ENCODE measurements at regions not wholly inside any gene's neighbourhood (a gene's known extent, or its start where the extent isn't known, plus 50 kb on each side); places are given as distances from the start of the nearest gene placed in this dataset.
"Not testable (repeated sequence)": the region's sequence is repeated elsewhere in the genome, so short reads cannot be mapped to it uniquely, and the experiment has no call there.

- no peak for DNase-seq (ENCODE audit: low spot score)
Observed at GRCh38 chr2:8315531-8316165, 366.2 kb upstream of the ID2 start.

GRCh38 chr2:8316356-8316755 is 365.5 kb upstream of the ID2 start:
- no peak for DNase-seq (ENCODE audit: low spot score)

- DNase-seq (ENCODE audit: low spot score), result no peak
Observed at GRCh38 chr2:8317418-8317817, 364.4 kb upstream of the ID2 start.

GRCh38 chr2:8319219-8319618 is 362.6 kb upstream of the ID2 start:
- DNase-seq (ENCODE audit: low spot score), result no peak

- DNase-seq (ENCODE audit: low spot score), result no peak
Observed at GRCh38 chr2:8320311-8321066, 361.4 kb upstream of the ID2 start.

GRCh38 chr2:8322634-8323033 is 359.2 kb upstream of the ID2 start:
- DNase-seq (ENCODE audit: low spot score), result no peak

GRCh38 chr2:8324164-8324856 is 357.5 kb upstream of the ID2 start:
- no peak for DNase-seq (ENCODE audit: low spot score)

GRCh38 chr2:8324901-8325300 is 357.0 kb upstream of the ID2 start:
- no peak for DNase-seq (ENCODE audit: low spot score)

GRCh38 chr2:8327371-8328100 is 354.3 kb upstream of the ID2 start:
- no peak for DNase-seq (ENCODE audit: low spot score)

GRCh38 chr2:8328217-8328616 is 353.6 kb upstream of the ID2 start:
- DNase-seq (ENCODE audit: low spot score), result no peak

GRCh38 chr2:8329660-8330622 is 351.9 kb upstream of the ID2 start:
- peak; percentile 45 for DNase-seq (ENCODE audit: low spot score)

- no peak for DNase-seq (ENCODE audit: low spot score)
Observed at GRCh38 chr2:8331068-8331467, 350.8 kb upstream of the ID2 start.

- no peak for DNase-seq (ENCODE audit: low spot score)
Observed at GRCh38 chr2:8332646-8333045, 349.2 kb upstream of the ID2 start.

- DNase-seq (ENCODE audit: low spot score), result no peak
Observed at GRCh38 chr2:8333177-8333831, 348.6 kb upstream of the ID2 start.

- DNase-seq (ENCODE audit: low spot score), result not testable (repeated sequence)
Observed at GRCh38 chr2:8333832-8334187, 348.0 kb upstream of the ID2 start.

- DNase-seq (ENCODE audit: low spot score), result no peak
Observed at GRCh38 chr2:8334866-8335325, 347.0 kb upstream of the ID2 start.

GRCh38 chr2:8335801-8336200 is 346.1 kb upstream of the ID2 start:
- no peak for DNase-seq (ENCODE audit: low spot score)

GRCh38 chr2:8337321-8337720 is 344.5 kb upstream of the ID2 start:
- DNase-seq (ENCODE audit: low spot score), result no peak

- no peak for DNase-seq (ENCODE audit: low spot score)
Observed at GRCh38 chr2:8342407-8342806, 339.4 kb upstream of the ID2 start.

GRCh38 chr2:8343031-8343430 is 338.8 kb upstream of the ID2 start:
- no peak for DNase-seq (ENCODE audit: low spot score)
